ENCODE measurements at regions not wholly inside any gene's neighbourhood (a gene's known extent, or its start where the extent isn't known, plus 50 kb on each side); places are given as distances from the start of the nearest gene placed in this dataset.
"Not testable (repeated sequence)": the region's sequence is repeated elsewhere in the genome, so short reads cannot be mapped to it uniquely, and the experiment has no call there.

- no peak for DNase-seq (ENCODE audit: low read depth in 4 of 4, low spot score in 3 of 4)
Observed at GRCh38 chr1:198809247-198809646, 170.4 kb downstream of the PTPRC start.

DNA sequence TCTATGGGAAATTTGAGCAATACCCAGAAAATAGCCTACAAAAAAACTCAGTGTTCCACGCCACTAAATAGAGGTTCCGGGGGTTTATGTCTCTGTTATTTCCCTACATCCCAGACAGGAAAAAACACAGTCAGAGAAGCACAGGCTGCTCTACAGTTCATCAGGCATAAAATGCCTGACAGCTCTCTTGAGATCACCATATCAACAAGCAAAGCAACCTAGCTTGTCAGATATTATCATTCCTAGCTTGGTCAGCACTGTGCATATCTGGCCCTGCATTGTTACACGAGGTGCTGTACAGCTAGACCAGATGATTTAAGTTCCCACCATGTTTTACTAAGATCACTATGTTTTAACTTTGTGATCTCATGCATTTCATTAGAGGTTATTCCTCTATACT, 172.6 kb downstream of the PTPRC start:
- DNase-seq (ENCODE audit: low read depth in 4 of 4, low spot score in 3 of 4): no peak

DNA sequence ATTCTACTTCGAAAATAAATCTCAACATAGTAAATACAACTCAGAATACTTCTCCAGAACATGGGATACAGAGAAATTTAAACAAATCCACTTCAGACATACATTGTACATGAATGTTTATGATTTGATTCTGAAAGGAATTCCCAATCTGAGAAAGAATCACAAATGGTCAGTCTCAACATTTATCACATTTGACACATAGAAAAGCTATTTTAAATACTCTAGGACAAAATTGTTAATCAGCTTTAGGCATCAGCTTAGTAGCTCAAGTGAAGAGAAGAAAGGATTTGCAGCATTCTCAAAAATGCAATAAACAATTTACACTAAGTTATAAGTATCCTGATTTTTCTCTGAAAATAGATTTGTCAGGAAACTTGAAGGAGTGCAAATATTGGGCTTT, 184.8 kb downstream of the PTPRC start:
- DNase-seq (ENCODE audit: low read depth in 4 of 4, low spot score in 3 of 4): no peak

GRCh38 chr1:198825254-198825653, 186.4 kb downstream of the PTPRC start:
- no peak for DNase-seq (ENCODE audit: low read depth in 4 of 4, low spot score in 3 of 4)

- DNase-seq (ENCODE audit: low read depth in 4 of 4, low spot score in 3 of 4): no peak
Observed at GRCh38 chr1:198829356-198829755, 190.5 kb downstream of the PTPRC start.

- DNase-seq (ENCODE audit: low read depth in 4 of 4, low spot score in 3 of 4): no peak
Observed at GRCh38 chr1:198829944-198830343, 191.1 kb downstream of the PTPRC start.

- no peak for DNase-seq (ENCODE audit: low read depth in 4 of 4, low spot score in 3 of 4)
Observed at GRCh38 chr1:198830412-198830811, 191.6 kb downstream of the PTPRC start.

DNA sequence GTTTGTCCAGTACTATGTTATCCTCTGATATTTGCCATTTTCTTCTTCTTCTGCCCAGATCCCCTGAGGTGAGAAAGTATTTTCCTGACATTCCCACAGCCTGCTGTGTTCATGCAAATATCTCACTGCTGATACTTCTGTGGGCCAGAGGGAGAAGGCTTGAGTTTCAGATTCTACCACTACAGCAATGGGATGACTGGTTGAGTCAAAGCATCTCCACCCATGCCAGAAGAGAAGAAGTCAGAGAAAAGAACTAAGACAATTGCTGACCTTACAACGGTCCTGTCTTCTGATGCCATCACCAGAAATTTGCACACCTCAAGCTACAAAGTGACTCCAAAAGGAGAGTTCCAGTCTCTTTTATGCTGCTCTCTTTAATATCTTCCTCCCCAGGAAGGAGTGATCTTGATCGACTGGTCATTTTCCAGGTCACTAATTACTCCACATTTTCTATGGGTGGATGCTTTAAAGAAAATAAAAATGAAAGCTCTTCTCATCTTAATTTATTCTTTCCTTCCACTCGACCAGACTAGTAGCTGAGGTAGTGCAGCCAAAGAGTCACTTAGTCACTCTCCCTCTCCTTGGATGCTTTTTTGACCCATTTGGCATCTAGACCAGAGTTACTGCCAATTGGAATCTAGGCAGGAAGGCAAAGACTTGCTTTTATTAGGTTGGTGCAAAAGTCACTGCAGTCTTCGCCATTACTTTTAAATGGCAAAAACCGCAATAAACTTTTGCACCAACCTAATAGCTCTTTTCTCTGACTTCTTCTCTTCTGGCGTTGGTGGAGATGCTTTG, 195.1 kb downstream of the PTPRC start:
- no peak for DNase-seq (ENCODE audit: low read depth in 4 of 4, low spot score in 3 of 4)

DNA sequence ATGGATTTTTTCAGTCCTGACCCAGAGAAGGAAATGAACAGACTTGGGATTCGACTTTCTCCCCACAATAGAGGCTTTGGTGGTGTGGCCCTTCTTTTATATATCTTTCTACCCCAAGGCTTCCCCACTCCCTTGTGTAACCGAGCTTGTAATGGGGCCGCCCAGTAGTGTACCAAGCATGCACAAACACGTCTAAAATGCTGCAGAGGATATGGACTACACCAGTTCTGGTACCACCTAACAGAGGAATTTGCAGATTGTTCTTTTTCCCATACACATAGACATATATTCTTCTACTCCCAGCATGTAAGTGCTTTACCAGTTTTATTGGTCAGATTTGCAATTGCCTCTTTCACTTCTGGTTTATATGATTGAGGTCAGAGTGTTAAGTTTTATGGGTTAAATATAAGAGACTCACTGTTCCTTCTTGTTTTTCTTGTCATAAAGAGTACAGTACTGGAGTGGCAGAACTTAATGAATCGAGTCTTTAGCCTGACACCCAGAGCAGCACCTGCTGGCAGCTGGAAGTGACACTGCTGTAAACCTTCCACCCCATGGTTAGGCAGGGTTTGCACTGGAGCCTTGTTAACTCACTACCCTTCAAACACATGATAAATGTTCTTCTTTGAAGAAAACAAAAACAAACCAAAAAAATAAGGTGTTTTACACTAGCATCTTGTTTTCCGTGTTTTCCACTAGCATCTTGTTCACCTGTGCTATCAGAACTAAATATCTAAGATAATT, 198.6 kb downstream of the PTPRC start:
- no peak for DNase-seq (ENCODE audit: low read depth in 4 of 4, low spot score in 3 of 4)

DNA sequence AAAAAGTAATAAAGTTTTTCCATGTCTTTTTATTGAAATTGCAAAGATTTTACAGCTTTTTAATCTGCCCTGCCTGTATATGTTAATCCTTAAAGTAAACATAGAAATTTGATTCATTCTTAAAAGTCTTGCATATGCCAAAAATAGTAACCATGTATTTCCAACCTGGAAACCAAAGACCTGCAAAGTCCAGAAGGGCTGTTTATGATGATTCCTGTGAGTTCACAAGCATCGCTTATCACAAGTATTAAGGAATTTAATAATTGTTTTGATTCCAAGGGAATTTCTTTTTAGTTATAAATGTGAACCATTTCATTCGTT, 199.1 kb downstream of the PTPRC start:
- no peak for DNase-seq (ENCODE audit: low read depth in 4 of 4, low spot score in 3 of 4)

- no peak for DNase-seq (ENCODE audit: low read depth in 4 of 4, low spot score in 3 of 4)
Observed at GRCh38 chr1:198841477-198841876, 202.6 kb downstream of the PTPRC start.

DNA sequence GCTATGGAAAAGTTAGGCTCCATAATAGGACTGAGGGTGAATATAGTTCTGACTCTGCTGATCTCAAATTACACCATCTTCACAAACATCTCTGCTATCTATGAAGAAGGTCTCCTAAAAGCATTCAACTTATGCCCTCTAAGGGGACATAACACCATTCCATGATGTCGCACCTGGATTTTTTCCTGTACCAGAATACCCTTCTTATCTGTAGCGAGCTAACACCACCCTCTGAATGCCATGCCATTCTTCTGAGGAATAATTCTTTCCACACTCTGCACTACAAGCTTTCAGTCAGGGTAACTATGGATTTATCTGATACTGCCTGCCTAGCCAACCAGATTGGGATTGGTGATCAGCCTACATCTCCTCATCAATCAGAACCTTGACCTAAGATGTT, 203.8 kb downstream of the PTPRC start:
- DNase-seq (ENCODE audit: low read depth in 4 of 4, low spot score in 3 of 4): no peak

- DNase-seq (ENCODE audit: low read depth in 4 of 4, low spot score in 3 of 4): no peak
Observed at GRCh38 chr1:198845271-198845670, 206.4 kb downstream of the PTPRC start.

- no peak for DNase-seq (ENCODE audit: low read depth in 4 of 4, low spot score in 3 of 4)
Observed at GRCh38 chr1:198845851-198846250, 207.0 kb downstream of the PTPRC start.

DNA sequence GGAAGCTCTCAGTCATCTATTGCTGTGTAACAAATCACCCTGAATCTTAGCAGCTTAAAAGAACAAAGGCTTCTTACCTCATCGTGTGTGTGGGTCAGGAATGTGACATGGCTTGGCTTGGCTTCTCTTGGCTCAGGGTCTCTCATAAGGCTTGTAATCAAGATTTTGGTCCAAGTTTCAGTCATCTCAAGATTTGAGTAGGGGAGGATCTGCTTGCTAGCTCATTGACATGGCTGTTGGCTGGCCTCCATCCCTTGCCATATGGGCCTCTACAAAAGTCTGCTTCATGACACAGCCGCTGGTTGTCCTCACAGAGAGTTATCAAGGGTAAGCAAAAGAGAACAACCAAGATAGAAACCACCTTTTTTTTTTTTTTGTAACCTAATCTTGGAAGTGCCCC, 207.7 kb downstream of the PTPRC start:
- DNase-seq (ENCODE audit: low read depth in 4 of 4, low spot score in 3 of 4): no peak

DNA sequence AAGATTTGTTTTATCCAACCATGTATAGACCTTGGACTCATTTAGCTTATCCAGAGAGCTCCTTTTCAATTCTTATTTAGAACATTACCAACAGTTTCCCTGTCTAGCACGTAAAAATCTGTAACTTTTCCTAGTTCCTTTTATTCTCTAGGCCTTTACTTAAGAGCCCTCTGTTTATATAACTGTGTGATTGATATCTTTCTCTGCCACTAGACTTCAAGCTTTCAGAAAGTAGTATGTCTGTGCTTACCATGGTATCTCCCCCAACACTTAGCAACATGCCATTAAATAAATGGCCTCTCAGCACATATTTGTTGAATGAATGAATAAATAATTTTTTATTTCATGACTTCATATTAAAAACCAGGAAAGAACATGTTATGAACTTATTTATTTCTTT, 209.4 kb downstream of the PTPRC start:
- DNase-seq (ENCODE audit: low read depth in 4 of 4, low spot score in 3 of 4): no peak

GRCh38 chr1:198848649-198849048, 209.8 kb downstream of the PTPRC start:
- DNase-seq (ENCODE audit: low read depth in 4 of 4, low spot score in 3 of 4): no peak

DNA sequence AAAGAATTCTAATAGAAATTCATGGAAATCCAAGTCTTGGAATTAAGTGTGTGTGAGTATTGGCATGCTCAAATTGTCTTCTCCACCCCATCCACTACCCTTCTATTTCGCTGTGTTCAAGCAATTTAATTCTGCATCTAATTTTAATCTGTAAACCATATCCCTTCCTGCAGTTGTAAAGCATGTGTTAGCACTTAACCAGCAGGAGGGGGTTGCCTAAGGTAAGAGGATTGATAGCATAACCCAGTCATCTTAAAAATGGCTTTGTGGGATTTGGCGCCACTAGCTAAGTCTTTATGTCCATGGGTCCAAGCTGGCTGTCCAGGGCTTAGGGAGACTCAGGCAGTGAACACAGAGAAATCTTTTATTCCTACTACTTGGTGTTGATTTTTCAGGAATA, 210.3 kb downstream of the PTPRC start:
- no peak for DNase-seq (ENCODE audit: low read depth in 4 of 4, low spot score in 3 of 4)

- DNase-seq (ENCODE audit: low read depth in 4 of 4, low spot score in 3 of 4): no peak
Observed at GRCh38 chr1:198850196-198850595, 211.4 kb downstream of the PTPRC start.

DNA sequence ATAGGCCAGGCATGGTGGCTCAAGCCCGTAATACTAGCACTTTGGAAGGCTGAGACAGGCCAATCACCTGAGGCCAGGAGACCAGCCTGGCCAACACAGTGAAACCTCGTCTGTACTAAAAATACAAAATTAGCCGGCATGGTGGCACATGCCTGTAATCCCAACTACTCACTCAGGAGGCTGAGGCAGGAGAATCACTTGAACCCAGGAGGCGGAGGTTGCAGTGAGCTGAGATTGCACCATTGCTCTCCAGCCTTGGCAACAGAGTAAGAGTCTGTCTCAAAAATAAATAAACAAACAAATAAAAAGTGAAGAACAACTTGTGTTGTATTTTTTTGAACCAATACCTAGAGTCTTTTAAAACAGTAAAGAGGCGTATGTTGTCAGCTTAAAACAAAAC, 212.1 kb downstream of the PTPRC start:
- not testable (repeated sequence) for DNase-seq (ENCODE audit: low read depth in 4 of 4, low spot score in 3 of 4)

- DNase-seq (ENCODE audit: low read depth in 4 of 4, low spot score in 3 of 4): no peak
Observed at GRCh38 chr1:198856601-198857000, 217.8 kb downstream of the PTPRC start.

DNA sequence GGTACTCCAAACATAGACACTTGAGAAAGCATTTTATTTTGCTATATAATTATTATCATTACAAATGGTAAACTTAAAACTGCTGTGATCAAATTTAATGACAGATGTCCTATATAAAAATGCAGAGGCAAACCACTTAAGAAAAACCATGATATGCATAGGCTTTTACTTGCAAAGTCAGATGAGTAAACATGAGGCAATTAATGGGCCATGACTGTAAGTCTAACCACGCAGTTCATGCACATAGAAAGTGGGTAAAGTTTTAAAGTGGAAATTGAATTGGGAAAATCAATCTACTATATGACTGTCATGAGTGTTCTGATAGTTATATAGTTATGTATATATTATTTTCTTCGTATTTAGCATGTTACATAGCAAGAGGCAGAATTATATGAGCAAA, 219.2 kb downstream of the PTPRC start:
- DNase-seq (ENCODE audit: low read depth in 4 of 4, low spot score in 3 of 4): no peak

Measured in right renal pelvis (tissue), 4 donors.